AML-193 (cell line): ENCODE measurements at regions not wholly inside any gene's neighbourhood (a gene's known extent, or its start where the extent isn't known, plus 50 kb on each side); places are given as distances from the start of the nearest gene placed in this dataset.
"Not testable (repeated sequence)": the region's sequence is repeated elsewhere in the genome, so short reads cannot be mapped to it uniquely, and the experiment has no call there.

Experiments used
- DNase-seq, 2 experiments: peaks; one replicate each; lab custom pipeline; 2025; lab: John Stamatoyannopoulos, UW

DNA sequence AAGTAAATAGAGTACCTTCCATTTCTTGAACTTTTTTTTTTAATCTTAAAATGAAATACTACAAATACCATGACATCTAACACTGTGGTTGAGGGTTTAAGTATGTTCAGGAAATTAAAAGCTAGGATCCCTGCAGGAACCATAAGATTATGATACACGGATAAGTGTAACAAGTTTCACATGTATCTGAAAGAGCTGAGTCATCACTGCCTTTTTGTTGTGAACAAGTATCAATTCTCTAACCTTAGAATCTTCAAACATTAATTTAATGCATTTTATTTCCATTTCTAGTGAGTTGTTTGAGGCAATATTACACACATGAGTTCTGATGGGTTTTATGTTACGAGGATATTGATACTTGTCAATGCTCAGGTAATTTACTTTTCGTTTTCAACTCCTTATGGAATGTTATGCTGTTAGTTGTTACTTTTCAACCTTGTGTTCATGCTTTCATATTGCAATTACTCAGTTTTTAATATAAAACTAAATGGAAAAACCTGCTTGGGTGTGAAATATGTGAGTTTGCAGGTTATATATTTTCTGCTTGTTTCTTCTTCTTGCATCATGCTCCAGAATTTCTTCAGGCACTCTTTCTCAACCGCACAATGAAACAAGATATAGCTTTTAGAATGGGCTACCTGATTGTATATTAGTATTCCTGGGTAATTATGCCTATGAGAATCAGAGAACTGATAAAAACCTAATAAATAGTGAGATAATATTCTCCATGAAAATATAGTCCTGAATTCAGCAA, 361.3 kb upstream of the MTNR1B start:
- no peak for DNase-seq

DNA sequence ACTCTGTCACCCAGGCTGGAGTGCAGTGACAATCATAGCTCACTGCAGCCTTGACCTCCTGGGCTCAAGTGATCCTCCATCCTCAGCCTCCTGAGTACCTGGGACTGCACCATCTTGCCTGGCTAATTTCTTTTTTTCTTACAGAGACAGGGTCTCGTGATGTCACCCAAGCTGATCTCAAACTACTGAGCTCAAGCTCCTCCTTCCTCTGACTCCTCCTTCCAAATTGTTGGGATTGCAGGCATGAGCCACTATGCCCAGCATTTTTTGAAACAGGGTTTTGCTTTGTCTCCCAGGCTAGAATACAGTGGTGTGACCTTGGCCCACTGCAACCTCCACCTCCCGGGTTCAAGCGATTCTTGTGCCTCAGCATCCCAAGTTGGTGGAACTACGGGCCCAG, 358.3 kb upstream of the MTNR1B start:
- no peak for DNase-seq

DNA sequence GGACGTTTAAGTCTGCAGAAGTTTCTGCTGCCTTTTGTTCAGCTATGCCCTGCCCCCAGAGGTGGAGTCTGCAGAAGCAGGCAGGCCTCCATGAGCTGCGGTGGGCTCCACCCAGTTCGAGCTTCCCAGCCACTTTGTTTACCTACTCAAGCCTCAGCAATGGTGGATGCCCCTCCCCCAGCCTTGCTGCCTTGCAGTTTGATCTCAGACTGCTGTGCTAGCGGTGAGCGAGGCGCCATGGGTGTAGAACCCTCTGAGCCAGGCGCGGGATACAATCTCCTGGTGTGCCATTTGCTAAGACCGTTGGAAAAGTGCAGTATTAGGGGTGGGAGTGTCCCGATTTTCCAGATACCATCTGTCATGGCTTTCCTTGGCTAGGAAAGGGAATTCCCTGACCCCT, 351.4 kb upstream of the MTNR1B start:
- not testable (repeated sequence) for DNase-seq

DNA sequence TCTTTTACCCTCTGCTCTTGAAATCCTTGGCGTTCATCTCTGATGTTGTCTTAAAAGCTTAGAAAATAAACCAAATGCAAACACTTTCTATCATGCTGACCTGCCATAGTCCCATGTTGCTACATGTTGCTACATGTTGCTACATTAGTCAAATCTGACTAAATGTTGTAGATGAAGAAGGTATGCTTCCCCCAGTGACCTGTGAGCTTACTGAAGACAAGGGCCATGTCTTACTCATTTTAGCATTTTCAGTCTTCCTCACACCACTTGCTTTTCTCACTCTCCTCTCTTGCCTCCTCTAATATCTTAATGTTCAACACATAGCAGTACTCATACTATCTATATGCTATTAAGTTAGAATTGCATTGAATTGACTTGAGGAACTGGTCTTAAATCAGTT, 346.4 kb upstream of the MTNR1B start:
- no peak for DNase-seq

DNA sequence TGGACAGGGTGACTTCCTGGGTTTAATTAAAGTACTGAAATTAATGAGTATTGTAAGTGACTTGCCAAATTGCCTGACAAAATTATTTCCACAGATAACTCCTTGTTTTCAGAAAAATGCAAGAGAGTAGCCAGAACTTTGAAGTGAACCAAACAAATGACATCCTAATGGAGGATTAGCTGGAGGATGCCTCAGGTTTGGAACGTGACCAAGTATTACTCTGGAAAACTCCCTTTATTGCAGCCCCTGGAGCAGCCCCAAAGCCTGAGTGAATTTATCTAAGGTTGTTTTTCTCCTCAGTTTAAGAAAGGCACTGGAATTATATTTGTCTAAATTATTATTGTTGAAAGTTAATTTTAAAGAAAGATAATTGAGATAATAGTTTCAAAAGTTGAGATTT, 343.6 kb upstream of the MTNR1B start:
- no peak for DNase-seq

DNA sequence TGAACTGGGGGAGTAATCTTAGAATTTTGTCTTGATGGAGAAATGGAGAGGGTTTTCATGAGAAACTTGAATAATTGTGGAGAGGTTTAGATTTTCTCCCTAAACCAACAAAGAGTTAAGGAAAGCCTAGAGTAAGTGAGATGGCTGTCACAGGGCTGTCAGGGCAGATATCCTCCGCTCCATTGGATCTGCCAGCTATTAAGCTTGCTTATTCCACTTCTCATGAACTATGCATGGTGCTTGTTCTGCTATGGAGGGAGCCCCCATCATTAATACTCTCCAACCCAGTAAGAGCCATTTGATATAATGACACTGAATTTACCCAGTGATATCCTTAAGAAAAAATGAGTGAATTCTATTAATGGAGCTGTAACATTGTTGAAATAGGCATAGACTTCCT, 342.8 kb upstream of the MTNR1B start:
- DNase-seq, result no peak

DNA sequence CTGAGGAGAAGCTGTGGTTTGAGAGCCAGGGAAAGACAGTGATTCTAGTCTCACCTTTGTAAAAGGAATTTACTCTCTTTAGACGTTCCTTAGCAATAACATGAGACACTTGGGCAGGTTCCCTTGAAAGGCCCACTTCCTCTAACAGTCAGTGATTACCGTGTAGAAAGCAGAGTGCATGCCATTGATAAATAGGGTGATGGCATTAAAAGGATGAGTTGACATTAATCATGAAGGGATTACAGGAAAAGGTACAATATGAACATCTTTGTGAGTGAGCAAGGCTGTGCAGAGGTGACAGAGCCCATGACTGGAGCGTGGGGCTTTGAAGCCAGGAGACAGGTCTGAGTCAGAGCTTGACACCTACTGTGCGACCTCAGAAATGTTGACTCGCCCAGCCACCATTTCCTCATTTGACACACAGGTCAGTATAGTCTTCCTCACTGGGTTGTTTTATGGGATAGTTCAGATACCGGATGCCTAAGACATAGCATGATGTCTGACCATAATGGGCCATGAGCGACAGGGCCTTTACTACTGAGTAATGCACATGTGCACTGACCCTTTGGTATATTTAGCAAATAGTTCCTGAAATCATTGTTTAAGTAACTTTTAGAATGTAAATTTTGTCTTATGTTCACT, 341.7 kb upstream of the MTNR1B start:
- DNase-seq, result no peak

DNA sequence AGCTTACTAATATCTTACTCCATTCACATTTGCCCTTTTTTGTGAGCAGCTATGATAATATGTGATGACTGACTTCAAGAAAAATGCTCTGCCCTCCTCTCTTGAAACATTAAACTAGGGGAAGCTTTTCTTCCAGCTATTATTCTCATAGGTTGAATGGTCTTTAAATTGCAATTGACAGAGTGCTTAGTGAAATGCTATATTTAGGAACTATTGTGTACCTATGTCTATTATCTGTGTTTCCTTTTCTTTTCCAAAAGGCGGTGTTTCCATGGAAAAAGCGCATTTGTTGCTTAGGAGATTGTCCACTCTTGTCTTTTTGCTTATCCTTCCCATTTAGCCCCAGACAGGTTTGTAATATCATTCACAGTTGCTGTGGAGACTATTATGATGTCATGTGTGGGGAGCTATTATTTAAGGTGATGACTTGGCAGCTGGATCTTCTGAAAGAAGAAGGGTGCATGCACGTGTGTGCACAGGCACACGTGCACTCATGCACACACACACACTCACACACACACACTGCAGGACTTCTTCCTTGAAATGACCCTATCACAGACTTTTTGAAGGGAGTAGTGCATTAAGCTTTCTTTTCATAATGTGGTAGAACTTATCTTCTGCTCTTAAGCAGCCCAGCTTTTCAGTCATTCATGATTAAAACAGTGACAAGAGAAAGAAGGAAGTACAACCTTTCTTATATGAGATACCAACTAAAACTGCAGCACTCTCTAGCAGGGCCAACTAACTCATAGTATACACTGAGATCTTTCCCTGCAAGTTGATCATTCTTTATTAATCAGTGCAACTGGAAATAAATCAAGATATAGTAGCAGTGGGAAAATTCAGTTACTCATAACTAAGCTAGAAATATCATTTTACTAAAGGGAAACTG, 340.8 kb upstream of the MTNR1B start:
- DNase-seq, result no peak

DNA sequence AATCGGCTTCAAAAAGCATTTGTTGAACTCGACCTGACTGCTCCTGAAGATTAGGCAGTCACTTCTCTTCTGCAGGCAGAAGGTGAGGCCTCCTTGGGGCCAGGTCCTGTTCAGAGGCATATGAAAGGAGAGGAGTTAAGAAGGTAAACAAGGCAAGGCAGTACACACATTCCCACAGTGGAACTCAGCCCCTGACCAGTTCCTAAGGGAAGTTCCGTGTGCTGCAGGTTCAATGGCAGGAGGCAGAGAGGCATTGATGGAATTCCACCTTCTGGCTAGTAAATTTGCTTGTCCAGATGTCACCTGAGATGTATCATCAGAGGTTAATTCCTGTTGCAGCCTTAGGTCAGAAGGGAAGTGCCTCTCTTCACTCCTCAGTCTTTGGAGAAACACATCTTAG, 337.0 kb upstream of the MTNR1B start:
- no peak for DNase-seq

DNA sequence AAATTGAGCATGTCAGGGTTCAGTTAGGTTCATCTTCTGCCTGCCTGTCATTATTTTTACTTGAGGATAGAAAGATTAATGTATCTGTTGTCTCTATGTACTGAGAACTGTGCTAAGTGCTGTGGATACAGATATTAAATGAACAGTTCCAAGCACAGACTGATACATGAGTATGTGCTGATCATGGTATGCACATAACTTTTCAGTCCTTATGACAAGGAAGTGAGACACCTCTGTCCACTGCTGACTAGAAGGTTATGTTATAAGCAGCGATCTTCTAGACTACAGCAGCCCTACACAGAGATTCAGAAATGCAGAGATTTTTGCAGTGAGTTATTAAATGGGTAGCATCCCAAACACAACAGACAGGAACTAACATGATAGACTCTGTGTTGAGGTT, 335.6 kb upstream of the MTNR1B start:
- DNase-seq, result no peak

DNA sequence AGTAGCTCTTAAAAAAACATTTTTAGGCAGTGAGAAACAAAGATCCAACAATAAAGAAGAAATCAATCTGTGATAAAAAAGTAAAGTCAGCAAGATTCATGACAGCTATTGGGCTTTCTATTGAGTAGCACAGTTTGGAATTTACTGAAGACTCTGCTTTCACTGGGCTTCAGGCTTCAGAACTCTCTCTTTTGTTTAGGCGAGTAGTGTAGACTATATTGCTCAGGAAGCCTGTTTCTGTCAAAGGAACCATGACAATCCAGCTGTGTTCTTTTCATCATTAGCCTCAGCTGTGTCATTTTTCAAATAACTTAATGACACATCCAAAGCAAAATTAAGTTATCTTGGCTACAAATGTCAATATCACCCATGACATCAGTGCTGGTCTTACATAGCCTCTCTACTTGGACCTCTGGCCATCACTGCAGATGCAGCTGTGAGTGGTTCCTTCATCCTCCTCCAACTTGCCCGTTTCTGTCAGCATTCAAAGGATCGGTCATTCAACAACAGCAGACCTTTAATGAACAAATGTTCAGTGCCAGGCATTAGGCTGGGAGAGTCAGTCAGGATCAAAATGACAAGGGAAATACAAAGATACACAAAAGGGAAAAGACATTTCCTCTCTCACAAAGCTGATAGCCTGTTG, 332.8 kb upstream of the MTNR1B start:
- DNase-seq, result no peak

DNA sequence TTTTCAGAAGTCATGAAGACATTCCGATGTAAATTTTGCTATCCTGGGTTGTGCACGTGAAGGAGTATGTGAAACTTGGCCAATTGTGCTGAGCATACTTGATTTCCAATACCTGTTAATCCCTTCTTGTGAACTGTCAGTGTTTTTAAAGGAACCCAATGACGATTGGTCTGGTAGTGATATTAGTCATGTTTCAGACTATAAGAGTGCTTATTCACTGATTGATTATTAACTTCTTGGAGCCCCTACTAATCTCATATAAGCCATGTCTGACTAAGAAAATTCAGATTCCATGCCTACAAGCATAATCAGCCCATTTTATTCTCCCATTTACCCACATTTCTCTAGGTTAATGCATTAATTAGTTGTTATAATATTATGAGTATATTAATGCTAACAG, 330.8 kb upstream of the MTNR1B start:
- no peak for DNase-seq

DNA sequence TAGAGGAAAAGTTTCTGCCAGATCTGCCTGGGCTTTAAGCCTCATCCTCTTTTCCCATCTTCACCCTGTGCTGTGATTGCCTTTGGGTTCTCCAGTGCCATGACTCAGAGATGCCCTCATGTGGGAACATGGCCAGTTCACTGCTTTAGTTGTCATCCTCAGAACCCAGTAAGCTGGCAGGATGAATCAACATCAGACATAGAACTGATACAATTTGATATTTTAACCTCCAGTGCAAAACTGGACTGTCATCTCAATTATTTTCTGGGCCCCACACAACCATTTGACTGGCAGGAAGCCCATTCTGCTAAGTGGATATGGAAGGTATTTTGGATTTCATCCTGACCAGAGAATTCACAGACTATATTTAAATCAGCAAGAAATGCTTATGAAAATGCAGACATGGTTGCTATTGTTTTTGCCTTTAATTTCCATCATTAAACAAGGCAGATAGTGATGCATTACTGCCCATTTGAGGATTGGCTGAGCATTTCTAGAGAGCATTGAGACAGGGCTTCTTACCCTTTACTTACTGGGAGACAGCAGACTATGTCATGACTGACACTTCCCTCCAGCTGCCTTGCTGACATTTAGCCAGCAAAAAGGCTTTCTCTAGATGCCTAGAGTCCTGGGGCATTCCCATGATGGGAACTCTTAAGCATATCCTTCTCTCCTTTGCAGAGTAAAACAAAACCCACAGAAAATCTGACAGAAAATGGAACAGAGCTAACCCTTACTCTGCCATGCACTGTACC, 327.1 kb upstream of the MTNR1B start:
- no peak for DNase-seq

DNA sequence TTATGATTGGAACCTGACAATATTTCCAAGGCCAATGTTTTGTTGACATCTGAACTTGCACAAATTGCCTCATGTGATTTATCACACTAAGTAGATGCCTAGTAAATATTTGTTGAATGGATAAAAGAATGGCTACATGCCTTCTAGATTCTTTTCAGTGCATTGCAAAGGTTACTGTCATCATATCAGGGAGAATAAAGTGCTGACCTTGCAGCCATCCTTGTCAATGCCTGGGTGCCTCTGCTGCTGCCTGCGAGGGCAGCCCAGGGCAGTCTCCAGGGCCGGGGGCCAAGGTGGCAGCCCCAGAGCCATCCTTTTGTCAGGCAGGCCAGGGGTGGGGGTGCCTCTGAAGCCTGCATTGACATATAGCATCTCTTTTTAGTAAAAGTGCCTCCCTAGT, 325.6 kb upstream of the MTNR1B start:
- DNase-seq, result no peak

DNA sequence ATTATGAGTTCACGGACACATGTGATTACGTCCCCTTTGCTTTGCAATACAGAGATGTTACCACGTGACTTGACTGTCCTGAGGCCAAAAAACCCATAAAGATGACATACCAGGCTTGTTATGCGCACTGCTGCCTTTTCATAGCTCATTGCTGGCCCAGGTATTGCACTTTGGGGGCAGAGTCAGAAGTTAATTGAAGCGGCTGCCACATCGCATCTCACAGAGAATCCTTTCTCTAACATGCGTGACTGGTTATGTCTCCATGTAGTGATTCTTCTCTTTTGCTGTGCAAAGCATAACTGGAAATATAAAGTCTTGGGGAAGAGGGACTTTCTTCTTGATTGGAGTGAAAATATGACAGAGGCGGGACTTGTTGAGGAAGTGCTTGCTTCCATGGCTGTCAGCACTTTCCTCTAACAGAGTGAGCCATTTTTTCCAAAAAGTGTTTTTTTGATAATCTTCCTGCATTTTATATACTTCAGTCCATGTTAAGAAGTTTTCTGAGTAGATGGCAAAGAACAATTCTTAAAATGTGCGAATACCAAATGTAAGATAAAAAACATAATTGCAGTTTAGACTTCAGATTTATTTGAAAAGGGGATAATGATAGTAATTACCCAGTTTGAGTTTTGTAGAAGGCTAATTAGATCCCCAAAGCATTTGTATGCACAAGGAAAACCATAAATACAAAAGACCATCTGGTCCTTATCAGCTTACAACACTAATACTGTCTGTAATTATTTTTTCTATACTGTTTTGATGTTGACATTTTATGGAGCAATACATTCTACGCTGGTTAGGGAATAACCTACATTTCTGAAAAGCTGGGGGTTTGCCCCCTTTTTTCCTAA, 324.6 kb upstream of the MTNR1B start:
- DNase-seq, result no peak

DNA sequence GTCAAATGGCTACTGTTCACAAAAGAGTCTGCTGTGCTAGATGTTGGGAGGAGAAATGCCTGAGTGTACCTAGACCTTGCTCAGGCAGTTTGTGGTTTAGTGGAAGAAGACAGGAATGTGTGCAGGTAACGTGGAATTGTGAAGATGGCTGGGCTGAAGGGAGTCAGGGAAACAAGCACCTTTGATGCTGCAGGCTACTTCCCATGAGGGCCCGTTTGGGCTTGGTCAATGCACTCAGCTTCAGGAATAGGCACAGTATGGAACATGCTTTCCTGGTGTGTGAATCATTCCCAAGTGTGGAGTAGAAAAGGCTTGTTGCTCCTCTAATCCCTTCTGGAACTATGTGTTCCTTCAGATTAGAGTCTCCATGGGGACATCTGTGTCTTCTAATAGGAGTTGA, 318.3 kb upstream of the MTNR1B start:
- DNase-seq, result no peak

DNA sequence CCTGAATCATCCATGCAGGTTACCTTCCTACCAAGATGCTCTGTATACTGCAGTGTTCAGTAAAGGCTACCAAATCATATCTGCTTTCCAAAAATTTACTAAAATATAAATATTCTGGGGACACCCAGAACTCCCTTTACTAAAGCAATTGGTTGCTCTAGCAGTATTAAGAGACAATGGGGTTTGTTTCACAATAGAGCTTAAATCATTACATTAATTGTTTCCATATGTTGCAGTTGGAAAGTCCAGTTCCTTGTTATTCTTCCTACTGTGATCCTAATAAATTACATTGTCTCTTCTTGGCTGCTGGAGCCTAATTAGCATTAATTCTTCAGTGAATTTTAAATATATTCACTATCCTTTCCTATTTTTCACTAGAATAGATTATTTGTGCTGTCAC, 316.0 kb upstream of the MTNR1B start:
- no peak for DNase-seq

DNA sequence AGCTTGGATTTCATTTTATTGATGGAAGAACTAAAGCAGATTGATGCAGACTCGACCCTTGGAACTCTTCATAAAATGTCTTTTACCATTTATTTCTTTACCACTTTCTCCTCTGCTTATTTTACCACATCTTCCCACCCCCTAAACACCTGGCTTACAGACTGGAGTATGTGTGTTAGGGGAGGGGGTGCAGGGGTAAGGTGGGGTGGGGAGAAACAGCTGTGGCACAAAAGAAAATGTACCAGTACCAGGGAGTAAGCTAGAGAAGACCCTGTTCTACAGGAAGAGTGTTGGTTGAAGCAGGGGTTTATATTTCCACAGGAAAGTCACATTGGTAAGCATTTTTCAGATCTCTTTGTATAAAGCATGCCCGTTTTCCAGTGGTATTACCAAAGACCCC, 312.7 kb upstream of the MTNR1B start:
- no peak for DNase-seq

DNA sequence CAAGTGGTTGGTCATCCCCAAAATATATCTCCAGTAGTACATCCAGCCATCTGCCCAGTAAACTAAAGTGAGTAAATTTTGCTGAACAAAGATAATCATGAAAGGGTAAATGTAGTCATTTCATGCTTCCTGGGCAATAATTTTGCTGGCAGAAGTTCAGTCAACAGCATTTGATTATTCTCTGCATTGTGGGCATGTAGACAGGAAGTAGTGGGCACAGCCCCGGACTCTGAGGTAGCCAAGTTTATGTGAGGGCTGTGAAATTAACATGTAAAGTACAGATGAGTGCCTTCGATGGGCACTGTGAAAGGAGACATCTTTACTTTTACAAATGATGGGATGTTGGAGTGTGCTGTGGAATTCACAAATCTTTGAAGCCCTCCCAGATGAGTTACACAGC, 312.2 kb upstream of the MTNR1B start:
- DNase-seq, result no peak

DNA sequence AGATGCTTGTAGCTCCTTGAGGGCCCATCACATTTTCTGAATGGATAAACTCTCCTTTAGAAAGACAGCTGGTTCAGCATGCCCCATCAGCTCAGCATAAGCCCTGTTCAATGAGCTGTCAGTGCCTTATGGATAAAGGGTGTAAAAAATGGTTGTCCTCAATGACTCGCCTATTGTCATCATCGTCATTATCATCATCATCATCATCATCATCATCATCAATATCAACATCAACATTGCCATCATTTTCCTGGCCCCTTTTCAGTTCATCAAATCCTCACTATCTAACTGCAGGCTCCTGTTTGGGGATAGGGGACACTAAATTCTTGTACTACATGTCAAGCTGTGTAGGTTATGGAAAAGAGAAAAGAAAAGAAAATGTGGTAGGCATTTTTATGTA, 310.7 kb upstream of the MTNR1B start:
- no peak for DNase-seq

DNA sequence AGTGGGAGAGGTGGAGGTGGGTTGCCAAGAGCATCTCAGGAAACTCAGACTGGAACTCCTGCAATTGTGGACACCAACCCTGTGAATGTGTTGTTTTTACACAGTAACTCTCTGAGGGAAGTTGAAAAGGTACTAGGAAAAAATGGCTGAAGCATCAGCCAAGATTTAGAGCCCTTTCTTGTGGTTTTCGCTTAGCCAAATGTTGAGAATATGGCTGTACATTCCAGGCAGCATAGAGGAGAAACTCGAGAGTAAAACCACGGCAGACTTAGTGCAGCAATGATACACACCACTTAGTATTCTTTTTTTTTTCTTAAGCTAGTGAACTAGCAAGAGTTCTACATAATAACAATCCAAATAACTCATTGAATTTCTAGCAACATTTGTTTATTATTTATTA, 309.7 kb upstream of the MTNR1B start:
- no peak for DNase-seq
